ENCODE measurements at regions not wholly inside any gene's neighbourhood (a gene's known extent, or its start where the extent isn't known, plus 50 kb on each side); places are given as distances from the start of the nearest gene placed in this dataset.

DNA sequence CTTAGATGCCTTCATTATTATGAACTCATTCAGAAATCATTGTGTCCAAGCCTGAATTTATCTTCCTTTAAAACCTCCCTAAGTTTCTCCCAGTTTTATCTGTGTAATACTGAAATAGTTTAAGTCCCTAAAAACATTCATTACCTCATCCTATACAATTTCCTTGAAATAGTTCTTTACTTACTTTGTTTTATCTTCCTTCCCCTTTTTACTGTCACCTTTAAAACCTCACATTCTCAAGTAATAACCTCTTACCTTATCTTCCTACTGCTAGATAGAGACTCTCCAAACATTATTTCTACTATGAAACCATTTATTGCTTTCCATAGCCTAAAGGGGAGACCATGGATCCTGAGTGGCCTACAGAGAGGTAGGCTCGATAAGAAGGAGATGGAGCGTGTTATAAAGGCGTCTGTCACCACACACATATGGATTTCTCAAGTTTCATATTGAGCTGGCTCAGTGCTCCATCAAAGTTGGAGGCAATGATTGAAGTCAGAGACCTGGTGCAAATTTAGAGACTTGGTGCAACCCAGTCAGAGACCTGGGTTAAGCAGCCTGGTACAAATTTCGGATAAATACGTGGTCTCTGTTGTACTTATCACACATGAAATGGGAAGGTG lies 140.4 kb downstream of the NFKBIZ start:
- TF ChIP-seq CTCF (IDR thresholded peaks at IDR 0.05), result no peak
- no peak for TF ChIP-seq POLR2A (IDR thresholded peaks at IDR 0.05)

Measured in Peyer's patch (tissue), 4 donors.